Karpas-422 (cell line): ENCODE measurements at regions not wholly inside any gene's neighbourhood (a gene's known extent, or its start where the extent isn't known, plus 50 kb on each side); places are given as distances from the start of the nearest gene placed in this dataset.
A peak's percentile ranks its signal among the peaks of the same experiment; 100 is the strongest.
"Not testable (repeated sequence)": the region's sequence is repeated elsewhere in the genome, so short reads cannot be mapped to it uniquely, and the experiment has no call there.

Experiments
- DNase-seq: peaks from one replicate; pipeline ENCODE4 v3.0.0-alpha.2; 2015
- H2AFZ ChIP-seq: fragments of 200-600 bp; sonication (generic); 2 replicates; pipeline ENCODE4 v1.6.1; 2014; ENCODE audit warnings: antibody characterized with exemption, low read length, mixed read lengths
- H3K27ac ChIP-seq: fragments of 200-600 bp; sonication (generic); 2 replicates; pipeline ENCODE4 v1.5.1; 2014; ENCODE audit warnings: mild to moderate bottlenecking, low read length, moderate library complexity
- H3K27me3 ChIP-seq: fragments of 200-600 bp; sonication (generic); 2 replicates; pipeline ENCODE4 v1.6.1; 2014; ENCODE audit warnings: low read length, mixed read lengths
- H3K36me3 ChIP-seq: fragments of 200-600 bp; sonication (generic); 2 replicates; pipeline ENCODE4 v1.6.1; 2014; ENCODE audit warnings: low read length, mixed read lengths; ENCODE audit not compliant: insufficient read depth
- H3K4me1 ChIP-seq: fragments of 200-600 bp; sonication (generic); 2 replicates; pipeline ENCODE4 v1.6.1; 2014; ENCODE audit warnings: mild to moderate bottlenecking, low read length, mixed read lengths
- H3K4me2 ChIP-seq: fragments of 200-600 bp; sonication (generic); 2 replicates; pipeline ENCODE4 v1.6.1; 2014; ENCODE audit warnings: low read length, low read depth, mild to moderate bottlenecking; ENCODE audit not compliant: poor library complexity, severe bottlenecking
- H3K4me3 ChIP-seq: fragments of 200-600 bp; sonication (generic); 2 replicates; pipeline ENCODE4 v1.5.1; 2014; ENCODE audit warnings: mild to moderate bottlenecking, antibody characterized with exemption, low read length, mixed read lengths
- H3K79me2 ChIP-seq: fragments of 200-600 bp; sonication (generic); 2 replicates; pipeline ENCODE4 v1.6.1; 2014; ENCODE audit warnings: mild to moderate bottlenecking, low read length, mixed read lengths
- H3K9ac ChIP-seq: fragments of 200-600 bp; sonication (generic); 2 replicates; pipeline ENCODE4 v1.6.0; 2014; ENCODE audit warnings: low read length
- H3K9me2 ChIP-seq: fragments of 200-600 bp; sonication (generic), shearing (Covaris generic); replicated peaks from 2 replicates; pipeline ENCODE4 v1.6.0; 2014; ENCODE audit warnings: mild to moderate bottlenecking, low read length, moderate library complexity; ENCODE audit not compliant: insufficient read depth
- H3K9me3 ChIP-seq: fragments of 300-700, 200-600 bp; sonication (generic); 2 replicates; pipeline ENCODE4 v1.6.1; 2014; ENCODE audit warnings: low read length, mixed read lengths
- H4K20me1 ChIP-seq: fragments of 200-600 bp; sonication (generic); 2 replicates; pipeline ENCODE4 v1.6.1; 2014; ENCODE audit warnings: mild to moderate bottlenecking, antibody characterized with exemption, low read length, low read depth; ENCODE audit not compliant: insufficient read depth

- not testable (repeated sequence) for DNase-seq, H3K4me3 ChIP-seq, H3K36me3 ChIP-seq, H3K9ac ChIP-seq, H3K9me3 ChIP-seq, H3K27ac ChIP-seq, H3K4me2 ChIP-seq, H2AFZ ChIP-seq, H3K4me1 ChIP-seq, H3K79me2 ChIP-seq, H4K20me1 ChIP-seq, H3K27me3 ChIP-seq, H3K9me2 ChIP-seq
These were observed 64.8 kb downstream of the B4GALT7 start for GRCh38 chr5:177664737-177665136.

- not testable (repeated sequence) for DNase-seq, H3K27me3 ChIP-seq, H4K20me1 ChIP-seq, H2AFZ ChIP-seq, H3K4me2 ChIP-seq, H3K79me2 ChIP-seq, H3K4me1 ChIP-seq, H3K27ac ChIP-seq, H3K9me2 ChIP-seq, H3K36me3 ChIP-seq, H3K9me3 ChIP-seq, H3K4me3 ChIP-seq, H3K9ac ChIP-seq
These were observed 65.2 kb downstream of the B4GALT7 start for GRCh38 chr5:177665172-177665571.

GRCh38 chr5:177665960-177666359 lies 66.0 kb downstream of the B4GALT7 start:
- DNase-seq, H3K9me2 ChIP-seq, H3K9ac ChIP-seq, H3K4me2 ChIP-seq, H3K4me1 ChIP-seq, H3K36me3 ChIP-seq, H3K27ac ChIP-seq, H3K9me3 ChIP-seq, H2AFZ ChIP-seq, H3K27me3 ChIP-seq, H3K4me3 ChIP-seq, H3K79me2 ChIP-seq, H4K20me1 ChIP-seq: not testable (repeated sequence)

GRCh38 chr5:177671035-177671754 lies 71.3 kb downstream of the B4GALT7 start:
- not testable (repeated sequence) for H4K20me1 ChIP-seq, H3K9me3 ChIP-seq, H3K9me2 ChIP-seq, H3K36me3 ChIP-seq, H3K4me1 ChIP-seq, H3K27me3 ChIP-seq, H2AFZ ChIP-seq, H3K27ac ChIP-seq, H3K79me2 ChIP-seq, DNase-seq
- peak overlapping the region; percentile 50; the same call in 1 of the 2 replicates for H3K9ac ChIP-seq
- peak overlapping the region; percentile 57; the same call in 1 of the 2 replicates for H3K4me3 ChIP-seq
- H3K4me2 ChIP-seq = peak overlapping the region; percentile 51

- not testable (repeated sequence) for H3K4me3 ChIP-seq, H3K27me3 ChIP-seq, H3K4me2 ChIP-seq, H3K36me3 ChIP-seq, H3K9ac ChIP-seq, H2AFZ ChIP-seq, H3K79me2 ChIP-seq, H4K20me1 ChIP-seq, H3K27ac ChIP-seq, H3K4me1 ChIP-seq, H3K9me3 ChIP-seq, H3K9me2 ChIP-seq
- DNase-seq = peak; percentile 62
These were observed 72.1 kb downstream of the B4GALT7 start for GRCh38 chr5:177671755-177672690.
